ENCODE measurements at regions not wholly inside any gene's neighbourhood (a gene's known extent, or its start where the extent isn't known, plus 50 kb on each side); places are given as distances from the start of the nearest gene placed in this dataset.

GRCh38 chr2:54380670-54381069, 75.5 kb upstream of the SPTBN1 start:
- no peaks in the 10 kb centered on the region for H3K27me3 ChIP-seq (replicated peaks in 1 of 7)
- DNase-seq = no peak
- H3K36me3 ChIP-seq = no peaks in the 10 kb centered on the region
- H3K4me1 ChIP-seq = no peaks in the 10 kb centered on the region
- no peak overlapping the region for H3K27ac ChIP-seq
- no peak overlapping the region for H3K4me3 ChIP-seq
- no peak for TF ChIP-seq POLR2A (IDR thresholded peaks at IDR 0.05)
- no peak for TF ChIP-seq POLR2AphosphoS5 (IDR thresholded peaks at IDR 0.05)
- TF ChIP-seq, protein P1, sequence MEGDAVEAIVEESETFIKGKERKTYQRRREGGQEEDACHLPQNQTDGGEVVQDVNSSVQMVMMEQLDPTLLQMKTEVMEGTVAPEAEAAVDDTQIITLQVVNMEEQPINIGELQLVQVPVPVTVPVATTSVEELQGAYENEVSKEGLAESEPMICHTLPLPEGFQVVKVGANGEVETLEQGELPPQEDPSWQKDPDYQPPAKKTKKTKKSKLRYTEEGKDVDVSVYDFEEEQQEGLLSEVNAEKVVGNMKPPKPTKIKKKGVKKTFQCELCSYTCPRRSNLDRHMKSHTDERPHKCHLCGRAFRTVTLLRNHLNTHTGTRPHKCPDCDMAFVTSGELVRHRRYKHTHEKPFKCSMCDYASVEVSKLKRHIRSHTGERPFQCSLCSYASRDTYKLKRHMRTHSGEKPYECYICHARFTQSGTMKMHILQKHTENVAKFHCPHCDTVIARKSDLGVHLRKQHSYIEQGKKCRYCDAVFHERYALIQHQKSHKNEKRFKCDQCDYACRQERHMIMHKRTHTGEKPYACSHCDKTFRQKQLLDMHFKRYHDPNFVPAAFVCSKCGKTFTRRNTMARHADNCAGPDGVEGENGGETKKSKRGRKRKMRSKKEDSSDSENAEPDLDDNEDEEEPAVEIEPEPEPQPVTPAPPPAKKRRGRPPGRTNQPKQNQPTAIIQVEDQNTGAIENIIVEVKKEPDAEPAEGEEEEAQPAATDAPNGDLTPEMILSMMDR (IDR thresholded peaks at IDR 0.05 in 8 of 11, conservative IDR thresholded peaks at IDR 0.05 in 3 of 11) = no peak
- WGBS, 5 donors = 73 to 89% (median 84%) methylated on average over 8 of the region's 8 CpGs
- H3K9me3 ChIP-seq = no peaks in the 10 kb centered on the region
- intact Hi-C loops (cut with DNase I; ENCODE audit: low total_unique reads) = no loop called here

DNA sequence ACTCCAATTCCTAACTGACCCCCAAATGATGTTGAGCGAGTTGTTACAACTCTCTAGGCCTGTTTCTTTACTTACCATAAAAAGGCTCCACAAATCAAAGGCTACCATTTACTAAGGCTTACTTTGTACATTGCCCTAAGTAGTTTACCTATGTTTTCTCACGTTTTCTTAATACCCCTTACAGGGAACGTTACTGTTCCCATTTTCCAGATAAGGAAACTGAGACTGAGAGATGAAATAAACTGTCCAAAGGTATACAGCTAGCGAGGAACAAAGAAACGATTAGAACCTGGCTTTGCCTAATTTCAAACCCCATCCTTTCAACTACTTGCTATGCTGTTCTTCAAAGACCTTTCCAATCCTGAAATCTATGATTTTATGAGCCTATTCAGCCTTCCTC, 74.8 kb upstream of the SPTBN1 start:
- H3K36me3 ChIP-seq = no peaks in the 10 kb centered on the region
- no peaks in the 10 kb centered on the region for H3K27me3 ChIP-seq (replicated peaks in 1 of 7)
- 90 to 94% (median 92%) methylated on average over 5 of the region's 5 CpGs for WGBS, 5 donors
- H3K9me3 ChIP-seq = no peaks in the 10 kb centered on the region
- no peak for DNase-seq
- intact Hi-C loops (cut with DNase I; ENCODE audit: low total_unique reads) = no loop called here
- H3K4me3 ChIP-seq = no peak overlapping the region
- TF ChIP-seq POLR2A (IDR thresholded peaks at IDR 0.05) (no peak), POLR2AphosphoS5 (IDR thresholded peaks at IDR 0.05) (no peak)
- TF ChIP-seq, protein P1 (IDR thresholded peaks at IDR 0.05 in 8 of 11, conservative IDR thresholded peaks at IDR 0.05 in 3 of 11) = no peak
- no peaks in the 10 kb centered on the region for H3K4me1 ChIP-seq
- H3K27ac ChIP-seq = no peak overlapping the region

- H3K9me3 ChIP-seq = no peaks in the 10 kb centered on the region
- no peaks in the 10 kb centered on the region for H3K36me3 ChIP-seq
- peaks cover 0 to 3% (median 0%) of the 10 kb centered on the region in 6 donors for H3K4me1 ChIP-seq
- H3K4me3 ChIP-seq = no peak overlapping the region
- no peak for TF ChIP-seq POLR2AphosphoS5 (IDR thresholded peaks at IDR 0.05)
- TF ChIP-seq POLR2A (IDR thresholded peaks at IDR 0.05) = no peak
- TF ChIP-seq, protein P1 (IDR thresholded peaks at IDR 0.05 in 8 of 11, conservative IDR thresholded peaks at IDR 0.05 in 3 of 11) = no peak
- WGBS, 5 donors = 91 to 99% (median 95%) methylated on average over 4 of the region's 4 CpGs
- intact Hi-C loops (cut with DNase I; ENCODE audit: low total_unique reads) = no loop called here
- no peak for DNase-seq
- H3K27me3 ChIP-seq (replicated peaks in 1 of 7) = no peaks in the 10 kb centered on the region
- H3K27ac ChIP-seq = no peak overlapping the region
These were observed 73.5 kb upstream of the SPTBN1 start for GRCh38 chr2:54382601-54383000.

DNA sequence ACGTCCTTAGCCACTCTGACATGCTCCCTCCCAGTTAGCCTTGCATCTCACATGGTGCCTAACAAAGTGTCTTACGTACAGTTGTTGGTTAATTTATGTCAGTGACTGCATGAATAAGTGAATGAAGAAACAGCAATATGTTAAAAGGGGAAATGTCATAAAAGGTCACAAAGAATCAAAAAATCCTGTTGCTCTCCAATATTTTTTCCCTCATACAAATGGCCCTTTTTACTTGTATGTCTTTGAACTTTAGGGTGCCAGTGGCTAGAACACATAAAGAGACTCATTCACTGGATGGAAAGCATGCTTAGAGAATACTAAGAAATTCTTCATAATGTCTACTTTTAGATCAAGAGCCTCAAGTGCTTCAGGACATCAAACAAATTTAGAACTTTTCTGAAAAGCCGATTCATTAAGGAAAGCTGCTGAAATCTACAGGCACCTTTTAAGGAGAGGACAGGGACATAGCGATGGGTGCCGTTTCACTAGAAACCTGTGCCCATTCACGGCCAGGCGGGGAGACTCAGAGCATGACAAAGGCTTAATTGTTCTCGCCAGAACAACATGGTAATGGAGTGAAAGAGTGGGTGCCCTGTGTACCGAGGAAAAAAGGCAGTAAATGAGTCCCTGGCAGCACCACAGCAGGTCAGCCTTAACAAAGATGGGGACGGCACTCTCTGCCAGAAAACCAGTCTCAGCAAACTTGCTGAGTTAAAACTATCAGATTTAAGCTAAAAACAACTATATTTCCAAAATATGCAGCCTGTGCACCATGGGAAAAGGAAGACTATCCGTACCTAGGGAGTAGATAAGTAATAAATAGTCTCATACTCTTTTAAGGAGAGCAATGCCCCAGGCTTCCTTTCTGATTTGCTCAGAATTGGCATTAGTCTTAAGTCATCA, 71.6 kb upstream of the SPTBN1 start:
- WGBS, 5 donors = 79 to 91% (median 88%) methylated on average over 11 of the region's 11 CpGs
- Histone ChIP-seq H3K9me3 (no peaks in the 10 kb centered on the region), H3K27me3 (replicated peaks in 1 of 7) (no peaks in the 10 kb centered on the region), H3K27ac (no peak overlapping the region), H3K36me3 (no peaks in the 10 kb centered on the region), H3K4me3 (no peak overlapping the region), H3K4me1 (peaks cover 0 to 7% (median 0%) of the 10 kb centered on the region in 6 donors)
- DNase-seq = no peak
- intact Hi-C loops (cut with DNase I; ENCODE audit: low total_unique reads) = no loop called here
- TF ChIP-seq, protein P1 (IDR thresholded peaks at IDR 0.05 in 8 of 11, conservative IDR thresholded peaks at IDR 0.05 in 3 of 11) = no peak
- TF ChIP-seq POLR2A (IDR thresholded peaks at IDR 0.05) (no peak), POLR2AphosphoS5 (IDR thresholded peaks at IDR 0.05) (no peak)

Measured in spleen (tissue), 11 donors.